DMS 273 (cell line): ENCODE measurements at regions not wholly inside any gene's neighbourhood (a gene's known extent, or its start where the extent isn't known, plus 50 kb on each side); places are given as distances from the start of the nearest gene placed in this dataset.

Experiments
- DNase-seq: peaks from one replicate; lab custom pipeline; 2025; ENCODE audit not compliant: unreplicated experiment; lab: John Stamatoyannopoulos, UW

DNA sequence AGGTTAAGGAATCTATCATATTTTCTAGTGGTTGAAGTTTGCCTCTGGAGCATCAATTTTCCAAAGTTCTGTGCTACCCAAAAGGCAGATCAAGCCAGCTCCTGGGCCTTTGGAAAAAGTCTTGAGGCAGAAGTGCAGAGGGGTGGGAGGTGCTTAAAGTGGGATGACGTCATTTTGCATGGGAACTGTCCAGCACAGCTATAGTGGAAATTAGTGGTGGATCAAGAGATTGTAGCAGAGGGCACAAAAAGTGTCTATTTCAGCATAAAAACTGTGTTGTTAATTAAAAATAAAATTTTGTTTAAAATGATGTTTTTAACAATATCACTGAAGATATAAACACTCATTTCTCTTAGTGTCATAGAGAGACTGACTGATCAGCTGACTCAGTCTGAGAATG lies 221.9 kb downstream of the LRRN1 start:
- peak; percentile 5 for DNase-seq

DNA sequence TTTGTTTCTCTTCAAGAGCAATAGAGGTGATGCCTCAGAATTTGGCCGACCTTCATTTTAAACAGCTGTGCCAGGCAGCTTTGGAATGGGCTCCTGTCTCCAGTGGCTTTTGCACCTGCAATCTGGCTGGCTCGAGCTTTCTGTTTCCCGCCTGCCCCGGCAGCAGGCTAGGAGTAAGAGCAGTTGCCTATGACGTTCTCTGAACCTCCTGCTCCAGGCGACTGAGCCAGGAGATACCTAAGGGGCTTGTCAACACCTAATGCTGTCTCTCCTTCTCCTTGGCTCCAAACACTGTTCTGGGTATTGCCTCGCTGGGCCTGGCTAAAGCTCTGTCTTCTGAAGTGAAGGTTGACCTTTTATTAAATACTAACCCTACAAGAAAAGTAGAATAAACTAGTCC lies 229.9 kb downstream of the LRRN1 start:
- DNase-seq, result no peak

GRCh38 chr3:4030624-4031023 lies 231.4 kb downstream of the LRRN1 start:
- no peak for DNase-seq

DNA sequence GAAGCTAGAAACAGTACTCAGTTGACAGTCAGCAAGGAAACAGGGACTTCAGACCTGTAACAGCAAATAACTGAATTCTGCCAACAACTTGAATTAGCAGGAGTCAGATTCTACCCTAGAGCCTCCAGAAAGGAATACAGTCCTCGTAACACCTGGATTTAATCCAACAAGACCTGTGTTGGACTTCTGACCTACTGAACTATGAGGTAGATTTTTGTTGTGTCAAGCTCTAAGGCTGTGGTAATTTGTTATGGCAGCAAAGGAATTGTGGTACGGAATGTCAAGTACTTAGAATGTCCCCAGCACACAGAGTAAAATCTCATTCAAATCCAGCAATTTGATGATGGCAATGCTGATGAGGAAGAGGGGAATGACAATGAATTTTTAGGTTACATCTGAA lies 234.1 kb downstream of the LRRN1 start:
- no peak for DNase-seq

GRCh38 chr3:4036046-4036445 lies 236.8 kb downstream of the LRRN1 start:
- no peak for DNase-seq

GRCh38 chr3:4038351-4038750 lies 239.1 kb downstream of the LRRN1 start:
- DNase-seq, result no peak

GRCh38 chr3:4042070-4042469 lies 242.8 kb downstream of the LRRN1 start:
- DNase-seq, result no peak

DNA sequence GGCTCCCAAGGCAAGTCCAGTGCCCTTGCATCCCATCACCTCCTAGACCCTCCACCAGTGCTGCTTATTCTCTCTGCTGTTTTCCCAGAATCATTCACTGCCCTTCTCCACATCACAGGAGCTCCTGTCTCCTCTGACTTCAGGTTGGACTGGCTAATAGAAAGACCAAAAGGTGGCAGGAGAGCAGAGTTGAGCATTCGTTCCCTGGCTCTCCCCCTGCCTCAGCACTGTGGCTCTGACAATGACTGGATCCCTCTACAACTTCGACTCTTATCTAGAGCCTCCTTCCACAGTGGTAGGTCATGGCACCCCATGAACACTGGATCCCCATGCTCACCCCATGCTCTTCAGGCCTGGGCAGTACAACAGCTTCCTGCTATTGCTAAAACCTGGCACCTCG lies 243.6 kb downstream of the LRRN1 start:
- no peak for DNase-seq

GRCh38 chr3:4043867-4044575 lies 244.8 kb downstream of the LRRN1 start:
- no peak for DNase-seq

DNA sequence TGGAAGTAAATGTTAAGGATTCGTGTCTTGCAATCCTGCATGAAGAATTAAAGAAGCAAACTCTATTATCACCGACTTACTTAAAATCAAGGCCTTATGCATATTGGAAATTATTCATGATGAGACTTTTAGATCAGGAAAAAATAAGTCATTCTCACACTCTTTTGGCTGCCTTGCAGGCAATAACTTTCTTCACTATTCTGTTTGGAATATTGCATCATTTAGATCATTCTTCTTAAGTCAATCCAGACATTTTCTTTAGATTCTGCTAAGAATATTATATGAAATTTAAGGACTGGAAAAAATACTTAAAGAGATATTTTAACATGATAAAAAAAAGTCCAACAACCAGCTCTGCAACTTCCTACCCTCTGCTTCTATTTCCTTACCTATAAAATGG lies 245.4 kb downstream of the LRRN1 start:
- DNase-seq, result no peak

DNA sequence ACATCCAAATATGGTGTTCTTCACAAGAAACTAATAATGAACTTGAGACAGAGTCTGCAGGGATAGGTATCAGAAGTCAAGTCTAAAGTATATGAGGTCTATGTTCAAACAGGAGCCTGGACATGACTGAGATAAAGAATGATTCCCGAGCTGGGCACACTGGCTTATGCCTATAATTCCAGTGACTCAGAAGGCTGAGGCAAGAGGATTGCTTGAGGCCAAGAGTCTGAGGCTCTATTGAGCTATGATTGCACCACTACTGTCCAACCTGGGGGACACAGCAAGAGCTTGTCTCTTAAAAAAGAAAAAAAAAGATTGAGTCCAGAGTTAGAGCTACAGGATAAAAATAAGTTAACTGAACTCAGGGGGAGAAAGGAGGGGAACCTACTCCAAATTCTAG lies 246.5 kb downstream of the LRRN1 start:
- no peak for DNase-seq

- no peak for DNase-seq
Measured at GRCh38 chr3:4047366-4047765, 248.1 kb downstream of the LRRN1 start.

GRCh38 chr3:4052706-4053105 lies 250.5 kb upstream of the SETMAR start:
- DNase-seq, result no peak

GRCh38 chr3:4053975-4054374 lies 249.2 kb upstream of the SETMAR start:
- DNase-seq, result no peak

- DNase-seq, result no peak
Measured at GRCh38 chr3:4060064-4060463, 243.1 kb upstream of the SETMAR start.

- no peak for DNase-seq
Measured at GRCh38 chr3:4060603-4061002, 242.6 kb upstream of the SETMAR start.

DNA sequence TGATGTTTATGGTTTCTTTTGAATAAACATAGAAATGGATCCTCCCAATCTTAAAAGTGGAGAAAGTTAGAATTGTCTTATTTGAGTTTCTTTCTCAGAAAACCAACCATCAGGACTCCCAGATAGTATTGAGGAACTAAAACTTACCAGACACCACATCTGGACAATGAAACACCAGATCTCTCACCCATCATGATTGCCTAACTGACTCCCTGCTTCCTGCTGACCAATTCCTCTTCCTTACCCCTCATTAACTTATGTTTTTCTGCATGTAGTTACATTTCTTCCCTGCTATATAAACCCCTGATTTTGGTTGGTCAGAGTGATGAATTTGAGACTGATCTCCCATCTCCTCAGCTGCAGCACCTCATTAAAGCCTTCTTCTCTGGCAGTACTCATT lies 242.0 kb upstream of the SETMAR start:
- DNase-seq, result no peak

- DNase-seq, result no peak
Measured at GRCh38 chr3:4061783-4062360, 241.3 kb upstream of the SETMAR start.

DNA sequence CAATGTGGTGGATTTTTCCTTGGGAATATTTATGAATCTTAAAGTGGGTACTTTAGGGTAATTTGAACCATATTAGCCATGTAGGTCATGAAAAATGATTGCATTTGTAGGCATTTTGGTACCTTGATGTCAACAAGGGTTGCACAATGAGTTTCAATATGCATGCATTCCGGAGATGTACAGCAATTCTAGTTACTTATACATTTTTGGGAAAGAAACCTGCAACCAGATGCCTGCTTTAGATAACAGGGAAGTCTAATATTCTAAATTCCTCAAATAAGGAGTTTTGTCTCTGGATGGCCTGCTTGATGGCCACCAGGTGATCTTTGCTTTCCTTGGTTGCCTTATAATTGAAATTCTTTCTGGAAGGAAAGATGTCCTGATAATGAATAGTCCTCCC lies 240.5 kb upstream of the SETMAR start:
- DNase-seq, result no peak

- DNase-seq, result no peak
Measured at GRCh38 chr3:4063916-4064574, 239.1 kb upstream of the SETMAR start.

DNA sequence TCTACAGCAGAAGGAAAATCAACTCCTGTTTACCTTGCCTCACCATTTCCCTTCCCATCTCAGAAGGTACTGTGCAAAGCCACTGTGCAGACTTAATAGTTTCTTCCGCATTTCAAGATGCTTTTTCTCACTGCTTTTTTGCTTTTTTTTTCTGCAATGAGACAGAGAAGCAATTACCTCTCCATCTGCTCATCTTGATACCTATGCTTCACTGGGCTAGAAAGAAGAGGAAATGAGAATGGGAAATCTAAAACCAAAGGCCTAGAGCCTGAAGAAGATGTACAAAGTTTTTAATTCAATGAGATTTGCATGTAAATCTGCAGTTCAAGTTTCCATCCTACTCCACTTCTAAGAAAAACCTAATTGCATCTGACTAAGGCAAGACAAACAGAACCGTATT lies 238.1 kb upstream of the SETMAR start:
- DNase-seq, result no peak

GRCh38 chr3:4065554-4065953 lies 237.6 kb upstream of the SETMAR start:
- DNase-seq, result no peak

- DNase-seq, result peak; percentile 21
Measured at GRCh38 chr3:4067893-4068292, 235.3 kb upstream of the SETMAR start.
